ENCODE measurements at regions not wholly inside any gene's neighbourhood (a gene's known extent, or its start where the extent isn't known, plus 50 kb on each side); places are given as distances from the start of the nearest gene placed in this dataset.

DNA sequence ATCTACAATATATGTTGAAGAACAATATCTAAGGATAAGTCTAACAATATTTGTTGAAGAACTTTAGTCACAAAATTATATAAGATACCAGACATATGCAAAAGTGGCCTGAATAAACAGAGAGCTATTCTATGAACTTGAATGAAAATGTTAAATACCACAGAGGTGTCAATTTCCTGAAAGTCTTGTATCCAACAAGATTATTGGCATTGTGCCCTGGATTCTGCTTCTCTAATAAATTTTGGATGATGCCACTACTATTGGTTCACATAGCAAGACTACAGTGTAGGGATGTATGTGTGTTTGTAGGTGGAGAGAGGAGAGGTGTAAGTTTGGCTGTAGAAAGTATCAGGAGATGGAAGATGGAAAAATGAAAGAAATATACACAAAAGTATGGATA is 731.8 kb upstream of the RGMB start:
- H3K4me2 ChIP-seq, result no peak overlapping the region
- H3K9me3 ChIP-seq (ENCODE audit: low read depth), result no peaks in the 10 kb centered on the region
- no peak overlapping the region for H3K4me3 ChIP-seq
- H4K20me1 ChIP-seq (ENCODE audit: insufficient read depth, poor library complexity, severe bottlenecking), result no peaks in the 10 kb centered on the region
- H3K36me3 ChIP-seq (replicated peaks; ENCODE audit: insufficient read depth, low read depth), result no peaks in the 10 kb centered on the region
- no peak overlapping the region for H2AFZ ChIP-seq
- H3K79me2 ChIP-seq, result no peaks in the 10 kb centered on the region
- H3K27me3 ChIP-seq, result no peaks in the 10 kb centered on the region
- no peak for DNase-seq (ENCODE audit: low spot score)
- TF ChIP-seq EZH2 (IDR thresholded peaks at IDR 0.05; ENCODE audit: borderline replicate concordance) (no peak), CTCF (IDR thresholded peaks at IDR 0.05; ENCODE audit: poor library complexity) (no peak), EZH2phosphoT487 (IDR thresholded peaks at IDR 0.05; ENCODE audit: low read depth, severe bottlenecking, unreplicated experiment) (no peak)
- no peaks in the 10 kb centered on the region for H3K9me2 ChIP-seq (replicated peaks; ENCODE audit: insufficient read depth)
- H3K27ac ChIP-seq, result no peak overlapping the region
- no peaks in the 10 kb centered on the region for H3K4me1 ChIP-seq (ENCODE audit: insufficient read depth)

DNA sequence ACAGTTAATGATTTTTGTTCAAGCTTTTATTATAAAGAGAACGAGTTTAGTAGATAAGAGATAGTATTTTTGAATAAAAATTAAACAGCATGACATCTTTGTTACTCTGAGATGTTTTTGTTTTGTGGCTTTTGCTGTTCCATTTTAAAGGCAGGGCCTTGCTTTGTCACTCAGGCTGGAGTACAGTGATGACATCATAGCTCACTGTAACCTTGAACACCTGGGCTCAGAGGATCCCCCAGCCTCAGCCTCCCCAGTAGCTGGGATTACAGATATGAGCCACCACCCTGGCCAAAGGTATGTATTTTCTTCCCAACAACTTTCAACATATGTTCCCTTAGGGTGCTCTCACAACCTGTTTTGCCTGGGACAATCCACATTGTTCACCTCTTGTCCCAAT is 730.9 kb upstream of the RGMB start:
- DNase-seq (ENCODE audit: low spot score), result no peak
- no peak overlapping the region for H3K27ac ChIP-seq
- 59% methylated on average over 1 of the region's 1 CpG for WGBS (ENCODE audit: low lambda C conversion rate, missing lambda C conversion rate)
- no peaks in the 10 kb centered on the region for H4K20me1 ChIP-seq (ENCODE audit: insufficient read depth, poor library complexity, severe bottlenecking)
- no peaks in the 10 kb centered on the region for H3K36me3 ChIP-seq (replicated peaks; ENCODE audit: insufficient read depth, low read depth)
- H3K4me2 ChIP-seq, result no peak overlapping the region
- no peaks in the 10 kb centered on the region for H3K27me3 ChIP-seq
- H3K9me2 ChIP-seq (replicated peaks; ENCODE audit: insufficient read depth), result no peaks in the 10 kb centered on the region
- no peaks in the 10 kb centered on the region for H3K79me2 ChIP-seq
- no peak overlapping the region for H2AFZ ChIP-seq
- TF ChIP-seq CTCF (IDR thresholded peaks at IDR 0.05; ENCODE audit: poor library complexity) (no peak), EZH2 (IDR thresholded peaks at IDR 0.05; ENCODE audit: borderline replicate concordance) (no peak), EZH2phosphoT487 (IDR thresholded peaks at IDR 0.05; ENCODE audit: low read depth, severe bottlenecking, unreplicated experiment) (no peak)
- H3K4me3 ChIP-seq, result no peak overlapping the region
- no peaks in the 10 kb centered on the region for H3K4me1 ChIP-seq (ENCODE audit: insufficient read depth)
- H3K9me3 ChIP-seq (ENCODE audit: low read depth), result no peaks in the 10 kb centered on the region

DNA sequence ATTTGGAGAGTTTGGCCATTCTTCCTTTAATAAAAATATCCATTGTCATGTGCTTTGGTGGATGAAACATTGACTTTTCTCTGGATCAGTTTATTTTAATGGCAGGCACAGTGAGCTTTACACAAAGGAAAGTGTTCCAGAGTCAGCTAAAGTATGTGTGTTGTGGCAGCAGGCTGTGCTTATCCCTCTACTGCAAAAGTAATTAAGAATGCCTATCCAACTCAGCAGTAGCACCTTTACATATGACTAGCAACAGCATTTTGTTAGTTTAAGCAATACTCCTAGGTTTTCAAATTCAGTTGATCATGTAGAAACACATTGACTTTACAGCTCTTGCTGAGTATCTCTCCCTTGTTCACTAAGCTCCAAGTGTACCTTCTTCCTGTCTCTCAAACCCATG is 730.5 kb upstream of the RGMB start:
- no peak for TF ChIP-seq EZH2phosphoT487 (IDR thresholded peaks at IDR 0.05; ENCODE audit: low read depth, severe bottlenecking, unreplicated experiment)
- TF ChIP-seq EZH2 (IDR thresholded peaks at IDR 0.05; ENCODE audit: borderline replicate concordance), result no peak
- no peak for TF ChIP-seq CTCF (IDR thresholded peaks at IDR 0.05; ENCODE audit: poor library complexity)
- Histone ChIP-seq H3K4me2 (no peak overlapping the region), H3K4me1 (ENCODE audit: insufficient read depth) (no peaks in the 10 kb centered on the region), H3K36me3 (replicated peaks; ENCODE audit: insufficient read depth, low read depth) (no peaks in the 10 kb centered on the region), H3K27ac (no peak overlapping the region), H3K9me3 (ENCODE audit: low read depth) (no peaks in the 10 kb centered on the region), H3K9me2 (replicated peaks; ENCODE audit: insufficient read depth) (no peaks in the 10 kb centered on the region), H4K20me1 (ENCODE audit: insufficient read depth, poor library complexity, severe bottlenecking) (no peaks in the 10 kb centered on the region), H3K79me2 (no peaks in the 10 kb centered on the region), H3K27me3 (no peaks in the 10 kb centered on the region), H2AFZ (no peak overlapping the region), H3K4me3 (no peak overlapping the region)
- DNase-seq (ENCODE audit: low spot score), result no peak

- H3K36me3 ChIP-seq (replicated peaks; ENCODE audit: insufficient read depth, low read depth), result no peaks in the 10 kb centered on the region
- H3K4me1 ChIP-seq (ENCODE audit: insufficient read depth), result no peaks in the 10 kb centered on the region
- no peaks in the 10 kb centered on the region for H4K20me1 ChIP-seq (ENCODE audit: insufficient read depth, poor library complexity, severe bottlenecking)
- H2AFZ ChIP-seq, result no peak overlapping the region
- DNase-seq (ENCODE audit: low spot score), result peak; percentile 15
- no peaks in the 10 kb centered on the region for H3K79me2 ChIP-seq
- 72% methylated on average over 3 of the region's 3 CpGs for WGBS (ENCODE audit: low lambda C conversion rate, missing lambda C conversion rate)
- TF ChIP-seq CTCF (IDR thresholded peaks at IDR 0.05; ENCODE audit: poor library complexity), result no peak
- no peak for TF ChIP-seq EZH2phosphoT487 (IDR thresholded peaks at IDR 0.05; ENCODE audit: low read depth, severe bottlenecking, unreplicated experiment)
- no peak for TF ChIP-seq EZH2 (IDR thresholded peaks at IDR 0.05; ENCODE audit: borderline replicate concordance)
- H3K9me3 ChIP-seq (ENCODE audit: low read depth), result no peaks in the 10 kb centered on the region
- H3K27ac ChIP-seq, result no peak overlapping the region
- H3K4me3 ChIP-seq, result no peak overlapping the region
- H3K9me2 ChIP-seq (replicated peaks; ENCODE audit: insufficient read depth), result no peaks in the 10 kb centered on the region
- no peaks in the 10 kb centered on the region for H3K27me3 ChIP-seq
- H3K4me2 ChIP-seq, result no peak overlapping the region
Observed at GRCh38 chr5:98050583-98050982, 722.9 kb upstream of the RGMB start.
